Activated B cell treated with CpG ODN at 0.5 μM for 24 hours (primary cell): ENCODE measurements at regions not wholly inside any gene's neighbourhood (a gene's known extent, or its start where the extent isn't known, plus 50 kb on each side); places are given as distances from the start of the nearest gene placed in this dataset.

ENCODE experiments used
- ATAC-seq: fragments of 200-7000 bp; cut with Tn5 transposase; one replicate; pipeline ENCODE4 v1.10.0; 2021; ENCODE audit warnings: low read depth, mild to moderate bottlenecking, moderate library complexity
- CTCF ChIA-PET: fragments of 350-600 bp; sonication (Branson Sonifier 250); formaldehyde crosslinking; loops from one replicate; lab custom pipeline; 2021; ENCODE audit warnings: antibody characterized with exemption; lab: Charles Lee
- POLR2A ChIA-PET: fragments of 350-600 bp; sonication (Branson Sonifier 250); formaldehyde crosslinking; loops from one replicate; lab custom pipeline; 2021; ENCODE audit warnings: antibody characterized with exemption; lab: Charles Lee
- DNase-seq: peaks from one replicate; pipeline ENCODE4 v3.0.0; 2022
- H3K27ac Mint-ChIP-seq: one replicate; pipeline ENCODE4 v1.8.0; 2020; ENCODE audit warnings: mixed read lengths
- H3K27me3 Mint-ChIP-seq: one replicate; pipeline ENCODE4 v1.8.0; 2021; ENCODE audit warnings: mixed read lengths
- H3K36me3 Mint-ChIP-seq: one replicate; pipeline ENCODE4 v1.8.0; 2021; ENCODE audit warnings: low read depth, mixed read lengths
- H3K4me1 Mint-ChIP-seq: one replicate; pipeline ENCODE4 v1.8.0; 2021; ENCODE audit warnings: mixed read lengths
- H3K4me3 Mint-ChIP-seq: one replicate; pipeline ENCODE4 v1.8.0; 2020; ENCODE audit warnings: mild to moderate bottlenecking, mixed read lengths
- H3K9me3 Mint-ChIP-seq: one replicate; pipeline ENCODE4 v1.8.0; 2020; ENCODE audit warnings: mixed read lengths
- intact Hi-C: fragments of 100-400 bp; cut with micrococcal nuclease; formaldehyde crosslinking; loops from one replicate; pipeline ENCODE4 v1.15.1; 2024
- TF ChIP-seq, protein P1 (sequence below): fragments of 200-600 bp; IDR thresholded peaks from one replicate; pipeline ENCODE4 v1.8.0; 2022; ENCODE audit warnings: antibody characterized with exemption, mild to moderate bottlenecking

DNA sequence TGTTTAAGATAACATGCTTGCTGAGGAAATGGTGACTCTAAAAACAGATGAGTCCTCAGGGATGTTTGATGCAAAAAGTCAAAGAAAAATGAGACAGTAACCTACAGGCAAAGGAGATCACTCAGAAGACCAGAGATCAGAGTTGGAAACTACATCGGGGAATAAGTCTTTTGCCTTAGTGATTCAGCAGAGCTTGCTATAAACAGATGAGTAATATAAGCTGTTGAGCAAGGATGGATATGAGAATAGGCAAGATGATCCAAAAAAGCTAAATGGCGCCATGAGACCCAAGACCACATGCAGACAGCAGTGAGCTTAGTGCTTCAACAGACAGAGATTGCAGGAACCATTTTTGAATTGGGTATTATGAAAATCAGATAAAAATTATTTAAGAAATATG, 168.6 kb downstream of the POSTN start:
- ChIA-PET CTCF (no interaction called here), POLR2A (no interaction called here)
- no peaks in the 10 kb centered on the region for H3K27me3 Mint-ChIP-seq
- intact Hi-C loops = no loop called here
- H3K4me3 Mint-ChIP-seq = no peak overlapping the region
- H3K36me3 Mint-ChIP-seq = no peaks in the 10 kb centered on the region
- no peak overlapping the region for H3K27ac Mint-ChIP-seq
- ATAC-seq = no peak
- DNase-seq = no peak
- TF ChIP-seq, protein P1, sequence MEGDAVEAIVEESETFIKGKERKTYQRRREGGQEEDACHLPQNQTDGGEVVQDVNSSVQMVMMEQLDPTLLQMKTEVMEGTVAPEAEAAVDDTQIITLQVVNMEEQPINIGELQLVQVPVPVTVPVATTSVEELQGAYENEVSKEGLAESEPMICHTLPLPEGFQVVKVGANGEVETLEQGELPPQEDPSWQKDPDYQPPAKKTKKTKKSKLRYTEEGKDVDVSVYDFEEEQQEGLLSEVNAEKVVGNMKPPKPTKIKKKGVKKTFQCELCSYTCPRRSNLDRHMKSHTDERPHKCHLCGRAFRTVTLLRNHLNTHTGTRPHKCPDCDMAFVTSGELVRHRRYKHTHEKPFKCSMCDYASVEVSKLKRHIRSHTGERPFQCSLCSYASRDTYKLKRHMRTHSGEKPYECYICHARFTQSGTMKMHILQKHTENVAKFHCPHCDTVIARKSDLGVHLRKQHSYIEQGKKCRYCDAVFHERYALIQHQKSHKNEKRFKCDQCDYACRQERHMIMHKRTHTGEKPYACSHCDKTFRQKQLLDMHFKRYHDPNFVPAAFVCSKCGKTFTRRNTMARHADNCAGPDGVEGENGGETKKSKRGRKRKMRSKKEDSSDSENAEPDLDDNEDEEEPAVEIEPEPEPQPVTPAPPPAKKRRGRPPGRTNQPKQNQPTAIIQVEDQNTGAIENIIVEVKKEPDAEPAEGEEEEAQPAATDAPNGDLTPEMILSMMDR = no peak
- peaks cover 2% of the 10 kb centered on the region for H3K9me3 Mint-ChIP-seq
- no peaks in the 10 kb centered on the region for H3K4me1 Mint-ChIP-seq

DNA sequence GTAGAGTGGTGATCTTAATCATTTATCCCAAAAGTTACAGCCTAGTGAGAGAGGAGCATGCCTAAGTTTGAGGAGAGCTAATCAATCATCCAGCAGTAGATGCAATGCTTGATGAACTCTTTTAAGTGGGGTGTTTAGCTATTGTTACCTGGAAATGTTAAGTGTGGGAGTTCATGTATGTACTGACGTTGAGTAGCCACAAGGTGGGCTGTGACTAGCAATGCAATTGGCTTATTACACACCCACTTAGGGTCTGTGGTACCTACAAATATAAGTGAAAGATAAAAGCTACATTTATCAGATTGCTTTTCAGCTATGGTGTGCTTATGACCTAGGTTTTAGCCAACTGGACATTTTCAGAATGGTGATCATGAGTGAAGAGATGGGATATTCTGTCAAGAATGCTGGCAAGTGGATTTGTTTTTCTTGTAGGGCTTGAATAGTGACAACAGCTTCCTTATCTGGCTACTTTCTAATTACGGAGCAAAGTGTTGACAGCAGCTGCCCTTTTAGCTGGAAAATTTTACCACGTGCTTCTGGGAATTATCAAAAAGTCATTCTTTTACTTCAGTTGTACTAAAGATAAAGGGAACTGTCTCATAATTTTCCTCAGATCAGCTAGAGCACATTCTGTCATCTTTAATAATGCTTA, 170.6 kb downstream of the POSTN start:
- ATAC-seq = no peak
- H3K4me3 Mint-ChIP-seq = no peak overlapping the region
- H3K36me3 Mint-ChIP-seq = no peaks in the 10 kb centered on the region
- ChIA-PET CTCF (no interaction called here), POLR2A (no interaction called here)
- DNase-seq = no peak
- H3K27ac Mint-ChIP-seq = no peak overlapping the region
- no peaks in the 10 kb centered on the region for H3K27me3 Mint-ChIP-seq
- intact Hi-C loops = no loop called here
- peaks cover 2% of the 10 kb centered on the region for H3K9me3 Mint-ChIP-seq
- H3K4me1 Mint-ChIP-seq = no peaks in the 10 kb centered on the region
- TF ChIP-seq, protein P1 = no peak

DNA sequence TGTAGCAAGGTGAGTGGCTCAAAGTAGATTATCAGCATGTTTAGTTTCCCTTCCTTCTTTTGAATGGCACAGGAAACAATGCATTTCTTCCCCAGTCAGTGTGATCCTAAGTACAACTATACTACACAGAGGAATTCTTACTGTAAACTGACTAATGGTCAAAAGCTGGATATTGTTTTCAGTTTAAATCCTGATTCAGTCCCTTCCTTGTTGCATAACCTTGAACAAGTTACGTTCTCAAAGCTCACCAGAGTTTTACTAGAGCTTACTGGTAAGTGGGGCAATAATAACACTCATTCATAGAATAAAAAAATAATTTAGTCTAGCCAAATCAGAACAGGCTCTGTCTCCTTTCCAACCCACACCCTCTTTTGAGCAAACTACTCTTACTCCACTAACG, 180.1 kb downstream of the POSTN start:
- Mint-ChIP-seq H3K36me3 (no peaks in the 10 kb centered on the region), H3K27me3 (no peaks in the 10 kb centered on the region)
- POLR2A ChIA-PET = no interaction called here

DNA sequence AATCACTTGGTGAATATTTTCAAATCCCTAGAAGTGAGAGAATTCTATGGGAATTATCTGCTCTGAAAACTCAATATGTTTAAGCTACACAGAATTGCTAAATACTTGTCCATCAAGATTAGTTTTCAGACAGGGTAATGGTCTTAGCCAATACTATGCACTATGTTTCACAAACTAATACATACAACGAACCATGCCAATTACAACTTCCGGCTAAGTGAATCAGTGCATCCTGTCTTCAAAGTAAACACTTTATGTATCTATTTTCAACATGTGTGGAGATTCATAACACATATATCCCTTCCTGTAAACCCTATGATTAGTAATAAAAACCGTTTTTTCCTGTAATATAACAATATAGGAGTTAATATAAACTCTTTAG, 181.5 kb downstream of the POSTN start:
- no peak for ATAC-seq
- intact Hi-C loops = no loop called here
- TF ChIP-seq, protein P1 = no peak
- H3K4me3 Mint-ChIP-seq = no peak overlapping the region
- H3K36me3 Mint-ChIP-seq = no peaks in the 10 kb centered on the region
- H3K27ac Mint-ChIP-seq = no peak overlapping the region
- no peaks in the 10 kb centered on the region for H3K27me3 Mint-ChIP-seq
- POLR2A ChIA-PET = no interaction called here
- no peak for DNase-seq
- no peaks in the 10 kb centered on the region for H3K4me1 Mint-ChIP-seq
- peaks cover 1% of the 10 kb centered on the region for H3K9me3 Mint-ChIP-seq
- CTCF ChIA-PET = no interaction called here

More for the DNA sequence above, 180.1 kb downstream of the POSTN start:
- intact Hi-C loops = no loop called here
- DNase-seq (no peak), ATAC-seq (no peak)
- no peaks in the 10 kb centered on the region for H3K4me1 Mint-ChIP-seq
- TF ChIP-seq, protein P1 = no peak
- H3K4me3 Mint-ChIP-seq = no peak overlapping the region
- CTCF ChIA-PET = no interaction called here
- no peak overlapping the region for H3K27ac Mint-ChIP-seq
- H3K9me3 Mint-ChIP-seq = peaks cover 3% of the 10 kb centered on the region

DNA sequence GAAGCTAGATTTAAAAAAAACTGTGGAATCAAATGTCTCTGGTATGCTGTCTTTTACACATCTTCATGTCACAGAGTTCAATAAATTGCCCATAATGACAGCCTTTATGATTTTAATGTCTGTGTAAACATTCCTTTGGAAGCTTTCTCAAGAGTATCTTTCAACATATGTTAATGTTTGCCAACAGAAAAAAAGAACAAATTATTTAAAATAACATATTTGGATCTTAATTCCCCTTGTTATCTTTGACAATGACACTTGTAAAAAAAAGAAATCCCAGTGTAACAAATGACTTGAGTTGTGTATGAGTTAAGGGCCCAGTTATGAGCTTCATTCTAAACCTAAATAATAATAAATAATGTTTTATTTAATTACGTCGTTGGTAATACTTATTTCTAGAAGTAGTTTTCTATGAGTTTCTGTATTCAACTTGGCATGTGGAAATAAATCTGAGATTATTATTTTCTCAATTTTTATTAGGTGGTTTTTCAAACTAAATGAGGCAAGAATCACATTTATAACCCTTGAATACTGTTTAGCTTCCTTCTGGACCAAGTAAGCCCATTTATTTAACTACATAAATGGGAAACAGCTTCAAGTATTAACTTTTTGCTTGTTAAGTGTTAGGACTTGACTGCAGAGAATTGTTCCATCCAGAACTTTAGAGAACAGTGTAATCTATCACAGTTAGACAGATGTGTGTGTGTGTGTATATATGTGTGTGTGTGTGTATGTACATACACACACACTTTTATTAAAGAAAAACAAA, 182.1 kb downstream of the POSTN start:
- DNase-seq = no peak
- Mint-ChIP-seq H3K36me3 (no peaks in the 10 kb centered on the region), H3K27me3 (no peaks in the 10 kb centered on the region), H3K9me3 (no peaks in the 10 kb centered on the region), H3K27ac (no peak overlapping the region), H3K4me3 (no peak overlapping the region), H3K4me1 (no peaks in the 10 kb centered on the region)
- ChIA-PET CTCF (no interaction called here), POLR2A (no interaction called here)
- intact Hi-C loops = no loop called here
- ATAC-seq = no peak
- TF ChIP-seq, protein P1 = no peak
